KMS-11 (cell line): ENCODE measurements at regions not wholly inside any gene's neighbourhood (a gene's known extent, or its start where the extent isn't known, plus 50 kb on each side); places are given as distances from the start of the nearest gene placed in this dataset.

Experiments used
- H2AFZ ChIP-seq: fragments of 200-600 bp; sonication (generic); 2 replicates; pipeline ENCODE4 v1.6.1; 2016; ENCODE audit warnings: antibody characterized with exemption, mixed run types, low read depth
- H3K27ac ChIP-seq: fragments of 200-600 bp; sonication (generic); 2 replicates; pipeline ENCODE4 v1.6.1; 2016; ENCODE audit warnings: mild to moderate bottlenecking, mixed run types
- H3K27me3 ChIP-seq: fragments of 200-600 bp; sonication (generic); 2 replicates; pipeline ENCODE4 v1.6.1; 2017; ENCODE audit warnings: mild to moderate bottlenecking, low read depth, mixed run types, moderate library complexity; ENCODE audit not compliant: insufficient read depth
- H3K36me3 ChIP-seq: fragments of 200-600 bp; sonication (generic); 2 replicates; pipeline ENCODE4 v1.6.1; 2017; ENCODE audit warnings: mild to moderate bottlenecking, mixed run types; ENCODE audit not compliant: insufficient read depth
- H3K4me1 ChIP-seq: fragments of 200-600 bp; sonication (generic); 2 replicates; pipeline ENCODE4 v1.6.1; 2016; ENCODE audit warnings: mild to moderate bottlenecking, low read depth, mixed run types; ENCODE audit not compliant: poor library complexity, severe bottlenecking
- H3K4me2 ChIP-seq: fragments of 200-600 bp; sonication (generic); 2 replicates; pipeline ENCODE4 v1.7.0; 2016; ENCODE audit warnings: mild to moderate bottlenecking, mixed run types
- H3K4me3 ChIP-seq: fragments of 200-600 bp; sonication (generic); IDR thresholded peaks from 2 replicates; pipeline ENCODE4 v1.6.1; 2017; ENCODE audit warnings: low read depth, low read length, mixed read lengths; ENCODE audit not compliant: insufficient read depth
- H3K79me2 ChIP-seq: fragments of 200-600 bp; sonication (generic); 2 replicates; pipeline ENCODE4 v1.6.1; 2016; ENCODE audit warnings: low read depth, mixed run types; ENCODE audit not compliant: insufficient read depth
- H3K9ac ChIP-seq: fragments of 200-600 bp; sonication (generic); 2 replicates; pipeline ENCODE4 v1.6.1; 2016; ENCODE audit warnings: mild to moderate bottlenecking, mixed run types
- H4K20me1 ChIP-seq: fragments of 200-600 bp; sonication (generic); 2 replicates; pipeline ENCODE4 v1.6.1; 2016; ENCODE audit warnings: mild to moderate bottlenecking, mixed run types; ENCODE audit not compliant: insufficient read depth
- TF ChIP-seq, protein P1 (sequence below): fragments of 200-600 bp; sonication (generic); conservative IDR thresholded peaks from 2 replicates; pipeline ENCODE4 v1.6.1; 2017; ENCODE audit warnings: low read depth, mild to moderate bottlenecking, antibody characterized with exemption, low read length, moderate library complexity, mixed read lengths

DNA sequence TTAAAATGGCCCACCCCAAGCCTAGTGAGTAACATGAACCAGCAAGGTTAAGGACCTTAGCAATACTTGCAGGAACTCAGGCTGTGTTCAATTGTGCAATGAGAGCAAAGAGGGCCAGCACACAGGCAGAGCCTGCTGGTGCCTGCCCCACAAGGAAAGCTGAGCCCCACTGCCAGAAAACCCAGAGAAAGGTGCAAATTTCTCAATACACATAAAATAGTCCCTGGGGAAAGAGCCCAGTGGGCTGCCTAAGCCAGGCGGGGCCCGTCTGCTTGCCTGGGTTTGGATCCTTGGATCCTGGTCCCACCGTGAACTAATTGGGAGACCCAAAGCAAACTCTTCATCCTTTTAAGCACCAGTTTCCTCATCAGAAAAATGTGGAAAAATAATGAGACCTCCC is 128.5 kb upstream of the CACNA1E start:
- Histone ChIP-seq H3K36me3 (no peaks in the 10 kb centered on the region), H3K4me3 (no peak overlapping the region), H3K79me2 (no peaks in the 10 kb centered on the region), H3K27ac (no peak overlapping the region), H3K4me1 (no peaks in the 10 kb centered on the region), H3K4me2 (no peak overlapping the region), H2AFZ (no peak overlapping the region), H3K27me3 (no peaks in the 10 kb centered on the region), H3K9ac (no peak overlapping the region), H4K20me1 (no peaks in the 10 kb centered on the region)
- TF ChIP-seq, protein P1, sequence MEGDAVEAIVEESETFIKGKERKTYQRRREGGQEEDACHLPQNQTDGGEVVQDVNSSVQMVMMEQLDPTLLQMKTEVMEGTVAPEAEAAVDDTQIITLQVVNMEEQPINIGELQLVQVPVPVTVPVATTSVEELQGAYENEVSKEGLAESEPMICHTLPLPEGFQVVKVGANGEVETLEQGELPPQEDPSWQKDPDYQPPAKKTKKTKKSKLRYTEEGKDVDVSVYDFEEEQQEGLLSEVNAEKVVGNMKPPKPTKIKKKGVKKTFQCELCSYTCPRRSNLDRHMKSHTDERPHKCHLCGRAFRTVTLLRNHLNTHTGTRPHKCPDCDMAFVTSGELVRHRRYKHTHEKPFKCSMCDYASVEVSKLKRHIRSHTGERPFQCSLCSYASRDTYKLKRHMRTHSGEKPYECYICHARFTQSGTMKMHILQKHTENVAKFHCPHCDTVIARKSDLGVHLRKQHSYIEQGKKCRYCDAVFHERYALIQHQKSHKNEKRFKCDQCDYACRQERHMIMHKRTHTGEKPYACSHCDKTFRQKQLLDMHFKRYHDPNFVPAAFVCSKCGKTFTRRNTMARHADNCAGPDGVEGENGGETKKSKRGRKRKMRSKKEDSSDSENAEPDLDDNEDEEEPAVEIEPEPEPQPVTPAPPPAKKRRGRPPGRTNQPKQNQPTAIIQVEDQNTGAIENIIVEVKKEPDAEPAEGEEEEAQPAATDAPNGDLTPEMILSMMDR: no peak

DNA sequence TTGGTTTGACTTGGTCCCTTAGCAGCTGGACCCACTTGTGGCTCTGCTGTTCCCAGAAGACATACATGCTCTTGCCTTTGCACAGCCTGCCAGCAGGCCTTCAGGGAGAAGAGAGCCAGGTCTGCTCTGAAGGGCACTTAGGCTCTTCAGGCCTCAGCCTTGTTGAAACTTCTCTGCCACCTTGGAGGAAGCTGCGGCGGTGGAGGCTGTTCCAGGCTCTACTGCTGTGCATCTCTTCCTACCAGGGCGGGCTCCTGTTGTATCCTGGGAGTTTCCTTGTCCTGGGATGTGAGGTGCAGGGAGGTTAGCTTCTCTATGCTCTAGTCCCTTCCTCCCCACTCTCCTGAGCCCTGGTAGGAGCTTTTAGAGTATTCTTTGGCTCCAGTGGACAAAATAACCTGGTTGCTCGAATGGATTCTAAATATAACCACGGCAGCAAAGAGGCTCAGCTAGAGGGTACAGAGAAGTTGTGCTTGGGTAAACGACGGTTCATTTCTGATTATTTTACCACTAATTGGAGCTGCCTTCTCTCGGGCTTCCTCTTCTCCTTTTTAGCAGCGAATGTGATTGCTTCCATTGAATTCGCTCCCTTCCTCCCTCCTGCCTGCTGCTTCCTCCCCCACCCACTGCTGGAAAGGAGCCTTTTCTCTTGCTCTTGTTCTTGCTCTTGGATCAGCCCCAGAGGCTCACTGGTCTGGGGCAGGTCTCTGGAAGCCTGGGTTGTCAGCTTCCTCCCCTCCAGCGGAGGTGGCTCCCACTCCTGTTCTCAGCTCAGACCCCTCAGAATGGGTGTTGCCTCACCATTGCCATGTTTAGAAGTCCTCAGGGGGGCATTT is 126.6 kb upstream of the CACNA1E start:
- Histone ChIP-seq H3K27ac (no peak overlapping the region), H3K79me2 (no peaks in the 10 kb centered on the region), H3K4me3 (no peak overlapping the region), H3K9ac (no peak overlapping the region), H3K27me3 (no peaks in the 10 kb centered on the region), H4K20me1 (no peaks in the 10 kb centered on the region), H3K4me1 (no peaks in the 10 kb centered on the region), H3K36me3 (no peaks in the 10 kb centered on the region), H3K4me2 (no peak overlapping the region), H2AFZ (no peak overlapping the region)
- TF ChIP-seq, protein P1: no peak

- Histone ChIP-seq H3K4me1 (no peaks in the 10 kb centered on the region), H3K27ac (no peak overlapping the region)
Observed at GRCh38 chr1:181359012-181359411, 124.3 kb upstream of the CACNA1E start.

GRCh38 chr1:181364801-181365200 is 118.5 kb upstream of the CACNA1E start:
- Histone ChIP-seq H3K27ac (no peak overlapping the region), H3K4me2 (no peak overlapping the region), H2AFZ (no peak overlapping the region), H4K20me1 (no peaks in the 10 kb centered on the region), H3K4me3 (no peak overlapping the region), H3K9ac (no peak overlapping the region), H3K4me1 (no peaks in the 10 kb centered on the region), H3K79me2 (no peaks in the 10 kb centered on the region), H3K27me3 (no peaks in the 10 kb centered on the region), H3K36me3 (no peaks in the 10 kb centered on the region)
- TF ChIP-seq, protein P1: no peak

More at GRCh38 chr1:181359012-181359411, 124.3 kb upstream of the CACNA1E start:
- no peak overlapping the region for H3K4me2 ChIP-seq
- TF ChIP-seq, protein P1: no peak
- no peak overlapping the region for H2AFZ ChIP-seq
- no peaks in the 10 kb centered on the region for H4K20me1 ChIP-seq
- H3K9ac ChIP-seq: no peak overlapping the region
- no peak overlapping the region for H3K4me3 ChIP-seq
- H3K27me3 ChIP-seq: no peaks in the 10 kb centered on the region
- H3K36me3 ChIP-seq: no peaks in the 10 kb centered on the region
- H3K79me2 ChIP-seq: no peaks in the 10 kb centered on the region
